ENCODE measurements at regions not wholly inside any gene's neighbourhood (a gene's known extent, or its start where the extent isn't known, plus 50 kb on each side); places are given as distances from the start of the nearest gene placed in this dataset.

- TF ChIP-seq CTCF (IDR thresholded peaks at IDR 0.05) (no peak), POLR2A (IDR thresholded peaks at IDR 0.05) (no peak), POLR2AphosphoS5 (IDR thresholded peaks at IDR 0.05) (no peak)
These were observed 56.4 kb upstream of the PCBP1 start for GRCh38 chr2:70030724-70031420.

Data from breast epithelium (tissue), 3 donors.